Tibial nerve (tissue), 4 donors: ENCODE measurements at regions not wholly inside any gene's neighbourhood (a gene's known extent, or its start where the extent isn't known, plus 50 kb on each side); places are given as distances from the start of the nearest gene placed in this dataset.

Source experiments
- EP300 ChIP-seq, 2 donors: sonication (generic); formaldehyde crosslinking; IDR thresholded peaks; one replicate each; pipeline ENCODE4 v1.6.1; 2017; ENCODE audit warnings: antibody characterized with exemption in 2 of 2, mild to moderate bottlenecking in 1 of 2
- POLR2A ChIP-seq, 2 donors: fragments of 450-650 bp; IDR thresholded peaks; one replicate each; pipeline ENCODE4 v1.6.1; 2017; ENCODE audit warnings: antibody characterized with exemption in 2 of 2, mild to moderate bottlenecking in 2 of 2, moderate library complexity in 2 of 2
- TF ChIP-seq, protein P1 (sequence below), 5 experiments: fragments of 200-600 bp in 3 of 5; fragments of 450-650 bp in 2 of 5; sonication (generic) in 3 of 5; IDR thresholded peaks; one replicate each; pipeline ENCODE4 v1.5.1; 2016 to 2019; ENCODE audit warnings: antibody characterized with exemption in 5 of 5, mild to moderate bottlenecking in 3 of 5, moderate library complexity in 2 of 5

- TF ChIP-seq, protein P1, sequence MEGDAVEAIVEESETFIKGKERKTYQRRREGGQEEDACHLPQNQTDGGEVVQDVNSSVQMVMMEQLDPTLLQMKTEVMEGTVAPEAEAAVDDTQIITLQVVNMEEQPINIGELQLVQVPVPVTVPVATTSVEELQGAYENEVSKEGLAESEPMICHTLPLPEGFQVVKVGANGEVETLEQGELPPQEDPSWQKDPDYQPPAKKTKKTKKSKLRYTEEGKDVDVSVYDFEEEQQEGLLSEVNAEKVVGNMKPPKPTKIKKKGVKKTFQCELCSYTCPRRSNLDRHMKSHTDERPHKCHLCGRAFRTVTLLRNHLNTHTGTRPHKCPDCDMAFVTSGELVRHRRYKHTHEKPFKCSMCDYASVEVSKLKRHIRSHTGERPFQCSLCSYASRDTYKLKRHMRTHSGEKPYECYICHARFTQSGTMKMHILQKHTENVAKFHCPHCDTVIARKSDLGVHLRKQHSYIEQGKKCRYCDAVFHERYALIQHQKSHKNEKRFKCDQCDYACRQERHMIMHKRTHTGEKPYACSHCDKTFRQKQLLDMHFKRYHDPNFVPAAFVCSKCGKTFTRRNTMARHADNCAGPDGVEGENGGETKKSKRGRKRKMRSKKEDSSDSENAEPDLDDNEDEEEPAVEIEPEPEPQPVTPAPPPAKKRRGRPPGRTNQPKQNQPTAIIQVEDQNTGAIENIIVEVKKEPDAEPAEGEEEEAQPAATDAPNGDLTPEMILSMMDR (IDR thresholded peaks at IDR 0.05) = no peak
- no peak for TF ChIP-seq EP300 (IDR thresholded peaks at IDR 0.05)
- TF ChIP-seq POLR2A (IDR thresholded peaks at IDR 0.05) = no peak
These were observed 125.2 kb downstream of the TMCO5A start for GRCh38 chr15:38059665-38060064.
